ENCODE measurements at regions not wholly inside any gene's neighbourhood (a gene's known extent, or its start where the extent isn't known, plus 50 kb on each side); places are given as distances from the start of the nearest gene placed in this dataset.
"Not testable (repeated sequence)": the region's sequence is repeated elsewhere in the genome, so short reads cannot be mapped to it uniquely, and the experiment has no call there.

DNA sequence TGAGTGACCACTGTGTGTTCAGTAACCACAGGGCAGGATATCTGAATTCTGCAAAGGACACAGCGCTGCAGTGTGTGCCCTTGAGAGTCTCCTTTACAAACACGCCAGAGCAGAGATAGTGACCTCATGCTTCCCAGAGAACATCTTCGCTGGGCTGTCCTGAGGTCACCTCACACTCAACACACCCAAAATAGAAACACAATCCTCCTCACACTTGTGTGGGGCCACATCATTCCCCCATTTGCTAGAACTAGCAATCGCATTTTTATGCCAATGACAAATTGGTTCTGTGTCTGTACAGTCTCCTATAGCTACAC is 140.1 kb upstream of the NRIP1 start:
- DNase-seq: no peak

DNA sequence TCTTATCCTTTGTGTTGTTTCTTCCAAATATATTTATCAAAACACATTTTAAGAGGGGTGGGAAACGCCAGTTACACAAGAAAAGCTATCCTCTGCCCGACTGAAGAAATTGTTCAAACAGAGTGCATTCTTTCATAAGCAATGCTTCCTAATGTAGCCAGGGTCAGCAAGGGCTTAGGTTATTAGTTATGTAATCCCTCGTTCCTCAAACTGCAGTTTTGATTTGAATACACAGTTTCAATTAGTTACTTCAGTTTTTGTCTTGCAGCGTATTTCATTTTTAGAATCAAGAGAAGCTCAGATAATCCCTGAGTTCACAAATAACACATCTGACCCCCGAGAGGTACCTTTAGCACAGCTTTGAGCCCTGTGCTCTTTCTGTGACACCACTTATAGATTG is 141.7 kb upstream of the NRIP1 start:
- no peak for DNase-seq

DNA sequence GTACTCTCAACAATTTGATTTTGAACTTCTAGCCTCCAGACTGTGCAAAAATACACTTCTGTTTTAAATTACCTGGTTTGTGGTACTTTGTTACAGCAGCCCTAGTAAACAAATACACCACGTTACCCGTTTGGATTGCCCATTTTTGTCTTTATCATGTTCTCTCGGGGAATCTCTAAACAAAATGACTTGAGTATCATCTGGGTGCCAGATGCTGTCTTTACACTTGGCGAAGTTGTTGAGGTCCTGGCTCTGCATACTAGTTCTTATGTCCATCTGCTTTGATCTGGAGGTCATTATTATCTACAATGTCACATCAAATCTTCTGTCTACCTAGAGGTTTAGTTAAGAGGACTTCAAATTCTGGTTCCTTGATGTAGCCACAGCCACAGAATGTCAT is 142.4 kb upstream of the NRIP1 start:
- no peak for DNase-seq

DNA sequence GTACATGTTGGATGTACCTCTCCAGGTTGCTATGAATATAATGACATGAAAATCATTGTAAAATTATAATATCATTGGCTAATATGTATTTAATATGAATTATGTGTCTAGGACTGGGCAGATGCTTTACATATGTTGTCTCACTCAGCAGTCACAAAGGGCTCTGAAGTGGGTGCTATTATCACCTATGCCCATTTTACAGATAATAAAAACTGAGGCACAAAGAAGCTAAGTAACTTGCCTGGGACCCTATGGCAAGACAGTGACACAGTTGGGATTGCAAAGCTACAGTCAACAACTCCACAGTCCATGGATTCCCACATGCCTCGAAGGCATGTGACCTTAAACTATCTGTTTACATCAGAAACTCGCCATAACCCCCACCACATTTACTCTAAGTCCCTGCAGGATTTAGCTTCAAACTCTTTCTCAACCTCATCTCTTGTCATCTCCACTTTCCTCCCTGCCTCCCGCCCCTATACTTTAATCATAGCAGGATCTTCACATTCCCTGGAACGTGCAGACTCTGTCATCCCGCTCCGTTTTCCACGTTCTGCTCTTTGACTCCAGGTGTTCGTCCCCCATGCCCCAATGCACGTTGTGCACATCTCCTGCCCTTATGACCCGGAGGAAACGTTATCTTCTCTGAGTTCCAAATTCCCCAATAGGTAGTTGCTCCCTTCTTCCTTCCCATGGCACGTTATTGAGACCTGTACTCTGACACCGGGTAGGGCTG is 143.0 kb upstream of the NRIP1 start:
- DNase-seq: no peak

DNA sequence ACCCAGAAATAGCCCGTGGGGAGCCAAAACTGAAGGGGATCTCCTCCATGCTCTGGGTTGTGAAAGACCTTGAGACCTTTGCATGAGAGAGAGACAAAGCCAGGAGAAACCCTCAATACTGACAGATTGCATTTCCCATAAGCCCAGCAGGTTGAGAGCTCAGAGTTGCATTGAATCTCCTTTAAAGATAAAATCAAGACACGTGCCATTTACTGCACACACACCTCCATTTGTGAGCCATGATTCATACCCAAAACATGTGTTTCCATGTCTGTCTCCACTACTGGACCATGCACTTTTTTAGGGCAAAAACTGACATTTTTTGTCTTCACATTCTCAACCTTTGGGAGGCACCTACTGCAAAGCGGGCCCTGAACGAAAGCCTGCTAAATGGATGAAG is 144.0 kb upstream of the NRIP1 start:
- no peak for DNase-seq

DNA sequence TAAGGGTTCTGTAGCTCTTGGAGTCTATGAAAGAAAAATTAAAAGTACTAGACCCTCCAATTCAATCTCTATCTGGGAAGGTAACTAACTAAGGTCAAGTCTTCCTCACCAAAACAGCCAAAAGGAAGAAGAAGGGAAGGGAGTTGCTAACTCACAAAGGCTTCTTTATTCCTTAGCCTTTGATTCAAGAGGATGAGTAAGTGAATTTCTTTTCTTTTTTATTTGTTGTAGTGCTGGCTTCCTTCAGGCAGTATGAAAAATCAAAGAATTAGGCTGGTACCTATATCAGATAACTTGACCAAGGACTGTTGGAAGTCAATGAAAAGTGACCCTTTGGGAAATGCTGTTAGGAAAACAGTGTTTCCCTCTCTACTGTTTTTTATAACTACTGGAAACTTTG is 144.4 kb upstream of the NRIP1 start:
- DNase-seq: no peak

DNA sequence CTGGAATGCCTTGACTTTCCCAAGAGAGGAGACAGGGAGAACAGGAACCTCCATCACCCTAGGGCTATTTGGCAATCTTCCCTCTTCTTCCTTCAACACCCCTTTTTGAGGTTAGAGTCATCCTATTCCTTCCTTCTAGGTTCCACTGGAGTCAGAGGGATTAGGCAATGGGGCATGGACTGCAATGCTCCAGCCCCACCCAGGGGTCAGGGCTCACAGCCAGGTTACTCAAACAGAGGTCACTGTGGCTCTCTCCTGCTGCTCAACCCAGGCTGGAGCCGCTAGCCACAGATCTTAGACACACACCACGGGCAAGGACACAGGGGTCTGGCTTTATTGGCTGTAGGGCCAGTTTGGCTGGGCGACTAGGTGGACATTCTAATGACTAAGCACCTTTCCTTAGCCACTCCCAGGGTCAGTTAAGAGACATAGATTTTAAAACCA is 145.5 kb upstream of the NRIP1 start:
- DNase-seq: no peak

DNA sequence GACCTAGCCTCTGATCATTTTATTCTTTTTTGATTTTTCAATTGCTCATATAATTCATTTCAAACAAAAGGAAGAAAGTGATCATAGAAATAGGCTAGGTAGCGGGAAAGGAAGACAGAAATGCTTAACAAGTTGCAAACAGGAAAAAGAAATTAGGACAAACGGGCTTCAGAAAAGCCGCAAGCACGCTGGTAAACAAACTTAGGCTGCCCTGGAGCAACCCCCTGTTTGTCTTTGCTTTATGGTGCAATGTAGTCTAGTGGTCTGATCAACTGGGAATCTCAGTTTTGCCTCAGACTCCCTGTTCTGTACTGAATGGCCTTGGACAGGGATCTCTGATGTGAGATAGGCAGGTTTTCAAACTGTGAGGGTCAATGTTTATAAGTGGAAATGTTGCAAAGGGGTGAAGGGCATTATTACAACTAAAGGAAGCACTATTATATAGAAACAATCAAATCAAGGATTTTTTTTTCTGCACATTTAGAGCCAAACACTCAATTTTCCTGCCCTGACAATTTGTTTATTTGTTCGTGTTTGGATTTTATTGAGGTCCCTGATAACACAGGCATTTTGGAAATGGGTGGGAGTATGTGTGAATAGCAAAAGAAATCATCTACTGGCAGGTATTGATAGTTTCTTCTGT is 146.8 kb upstream of the NRIP1 start:
- DNase-seq: no peak

DNA sequence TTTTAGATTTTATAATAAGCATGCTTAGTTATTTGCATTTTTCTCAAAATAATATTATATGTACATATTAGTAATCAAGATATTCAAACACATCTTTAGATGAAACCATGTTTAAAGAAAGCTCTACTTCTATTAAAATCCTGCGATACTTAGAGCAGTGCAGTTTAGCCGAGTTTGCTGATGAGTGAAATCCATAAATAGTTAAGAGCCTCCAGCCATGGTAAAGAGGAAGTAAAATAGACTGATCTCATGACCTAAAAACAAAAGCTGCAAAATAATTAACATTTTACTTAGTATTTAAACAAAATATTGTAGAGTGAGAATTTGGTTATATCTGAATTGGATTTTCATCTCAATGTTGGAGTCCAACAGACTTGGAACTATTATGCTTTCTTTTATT is 147.4 kb upstream of the NRIP1 start:
- DNase-seq: no peak

DNA sequence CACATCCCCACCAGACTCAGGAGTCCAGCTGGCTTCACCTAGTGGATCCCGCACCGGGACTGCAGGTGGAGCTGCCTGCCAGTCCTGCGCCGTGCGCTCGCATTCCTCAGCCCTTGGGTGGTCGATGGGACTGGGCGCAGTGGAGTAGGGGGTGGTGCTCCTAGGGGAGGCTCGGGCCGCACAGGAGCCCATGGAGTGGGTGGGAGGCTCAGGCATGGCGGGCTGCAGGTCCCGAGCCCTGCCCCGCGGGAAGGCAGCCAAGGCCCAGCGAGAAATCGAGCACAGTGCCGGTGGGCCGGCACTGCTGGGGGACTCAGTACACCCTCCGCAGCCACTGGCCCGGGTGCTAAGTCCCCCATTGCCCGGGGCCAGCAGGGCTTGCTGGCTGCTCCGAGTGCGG is 153.7 kb upstream of the NRIP1 start:
- not testable (repeated sequence) for DNase-seq

DNA sequence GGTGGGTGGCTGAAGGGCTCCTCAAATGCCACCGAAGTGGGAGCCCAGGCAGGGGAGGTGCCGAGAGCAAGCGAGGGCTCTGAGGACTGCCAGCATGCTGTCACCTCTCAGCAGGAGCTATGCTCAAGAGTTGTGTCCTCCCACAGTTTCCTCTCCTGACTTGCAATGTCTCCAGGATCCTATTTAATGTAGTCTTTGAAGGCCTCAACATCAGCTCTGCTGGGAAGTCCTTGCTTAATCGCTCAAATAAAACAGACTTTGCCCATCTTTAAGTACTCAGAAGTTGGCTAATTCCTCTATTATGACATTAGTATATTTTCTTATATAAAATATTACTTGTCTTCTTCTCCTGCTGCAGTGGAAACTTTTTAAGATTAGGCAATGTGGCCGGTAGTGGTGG is 154.2 kb upstream of the NRIP1 start:
- DNase-seq: no peak

DNA sequence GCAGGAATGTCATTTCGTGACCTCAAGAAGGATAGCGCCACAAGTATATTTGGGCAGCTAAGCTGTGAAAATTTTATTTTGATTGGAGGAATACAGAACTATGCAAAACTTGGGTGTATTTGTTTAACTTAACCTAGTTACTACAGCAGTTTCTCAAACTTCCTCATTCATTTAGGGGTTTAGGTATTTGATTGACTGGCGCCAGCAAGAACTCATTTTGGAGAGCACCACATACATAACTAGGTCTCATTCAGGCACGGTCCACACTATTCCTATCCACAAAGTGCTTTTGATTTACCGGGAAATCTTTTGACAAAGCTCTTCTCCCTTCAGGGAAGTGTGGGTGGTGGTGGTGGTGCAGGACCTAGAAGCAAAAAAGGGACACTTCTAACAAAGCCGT is 155.1 kb upstream of the NRIP1 start:
- no peak for DNase-seq

DNA sequence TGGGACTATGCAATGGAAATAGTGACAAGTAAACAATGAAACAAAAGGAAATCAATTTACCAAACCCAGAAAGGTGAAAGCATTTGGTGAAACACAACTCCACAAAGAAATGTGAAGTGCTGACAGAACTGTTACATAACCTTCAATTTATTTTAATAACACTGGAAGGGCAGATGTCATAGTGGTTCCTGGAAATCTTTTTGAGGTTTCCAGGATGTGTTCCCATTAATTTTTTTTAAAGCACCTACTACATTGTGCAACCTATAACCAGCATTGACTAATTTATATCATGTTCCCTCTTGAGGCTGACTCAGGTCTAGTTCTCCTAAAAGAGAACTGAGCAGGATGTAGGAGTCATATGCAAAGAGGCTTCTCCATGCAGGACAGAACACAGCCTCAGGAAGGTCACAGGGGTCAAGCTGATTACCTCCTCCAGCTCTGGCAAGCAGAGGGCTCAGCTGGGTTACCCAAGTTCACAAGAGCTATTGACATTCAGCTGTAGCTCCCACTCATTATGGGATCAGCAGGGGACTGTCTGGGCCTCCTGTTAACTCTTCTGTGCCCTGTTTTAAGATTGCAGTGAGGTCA is 157.1 kb upstream of the NRIP1 start:
- DNase-seq: no peak

DNA sequence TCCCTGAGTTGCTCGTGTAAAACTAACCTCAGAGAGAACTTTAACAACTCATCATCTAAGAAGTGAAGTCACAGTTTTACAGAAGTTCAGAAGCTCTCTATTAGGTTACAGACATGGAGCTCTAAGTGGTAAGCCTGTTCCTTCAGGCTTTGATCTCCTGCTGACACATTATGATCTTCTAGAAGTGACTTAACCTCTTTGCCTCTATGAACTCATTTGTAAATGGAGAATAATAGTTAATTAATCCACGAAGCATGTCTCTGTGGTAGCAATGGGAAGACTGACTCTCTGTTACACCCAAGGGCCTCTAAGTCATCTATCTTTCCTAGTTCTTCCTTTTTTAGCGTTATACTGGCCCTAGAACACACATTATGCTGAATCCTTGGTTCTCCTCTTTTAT is 157.9 kb upstream of the NRIP1 start:
- no peak for DNase-seq

DNA sequence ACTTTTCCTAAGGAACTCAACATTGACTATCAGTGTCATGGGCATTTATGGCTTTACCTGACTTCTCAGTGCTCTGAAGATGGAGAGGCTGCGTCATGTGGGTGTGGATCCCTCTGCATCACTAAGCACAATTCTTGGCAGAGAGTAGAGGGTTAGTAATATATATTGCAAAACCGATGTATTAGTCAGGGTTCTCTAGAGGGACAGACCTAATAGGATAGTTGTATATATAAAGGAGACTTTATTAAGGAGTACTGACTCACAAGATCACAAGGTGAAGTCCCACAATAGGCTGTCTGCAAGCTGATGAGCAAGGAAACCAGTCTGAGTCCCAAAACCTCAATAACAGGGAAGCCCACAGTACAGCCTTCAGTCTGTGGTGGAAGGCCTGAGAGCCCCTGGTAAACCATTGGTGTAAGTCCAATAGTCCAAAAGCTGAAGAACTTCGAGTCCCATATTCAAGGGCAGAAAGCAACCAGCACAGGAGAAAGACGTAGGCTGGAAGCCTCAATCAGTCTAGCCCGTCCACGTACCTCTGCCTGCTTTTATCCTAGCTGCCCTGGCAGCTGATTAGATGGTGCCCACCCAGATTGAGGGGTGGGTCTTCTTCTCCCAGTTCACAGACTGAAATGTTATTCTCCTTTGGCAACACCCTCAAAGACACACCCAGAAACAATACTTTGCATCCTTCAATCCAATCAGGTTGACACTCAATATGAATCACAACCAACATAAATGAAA is 159.7 kb upstream of the NRIP1 start:
- DNase-seq: no peak

DNA sequence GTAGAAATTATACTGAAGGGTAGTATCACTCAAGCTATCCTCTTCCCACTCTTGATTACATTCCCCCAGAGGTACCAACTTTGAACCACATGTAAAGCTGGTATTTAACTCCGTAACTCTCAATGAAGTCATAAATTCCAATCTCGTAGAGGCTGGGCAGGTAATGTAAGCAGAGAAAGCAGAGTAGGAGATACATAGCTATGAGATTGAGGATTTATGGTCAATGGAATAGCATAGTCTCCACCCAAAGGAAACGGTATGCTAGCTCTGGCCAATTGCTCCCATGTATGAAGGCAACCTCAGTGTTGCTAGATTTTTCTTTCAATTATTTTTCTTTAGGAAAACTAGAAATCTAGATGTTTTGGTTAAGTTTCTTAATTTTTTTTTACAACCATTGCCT is 163.1 kb upstream of the NRIP1 start:
- DNase-seq: no peak

DNA sequence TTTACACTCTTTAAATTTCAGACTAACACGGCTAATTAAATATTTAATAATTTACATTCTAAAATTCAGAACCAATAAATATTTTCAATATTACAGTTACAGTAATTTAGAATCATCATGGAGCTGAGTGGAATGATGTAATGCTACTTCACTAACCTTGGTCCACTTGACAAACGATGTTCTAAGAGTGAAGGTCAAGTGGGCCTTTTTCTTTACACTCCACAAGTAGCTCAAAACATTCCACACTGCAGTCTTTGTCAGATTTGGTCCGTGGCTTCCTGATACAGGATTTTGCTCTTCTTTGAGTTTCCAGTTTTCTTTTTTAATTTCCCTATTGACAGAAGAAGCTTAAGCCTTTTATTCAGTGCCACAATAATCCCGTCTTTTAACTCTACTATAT is 164.6 kb upstream of the NRIP1 start:
- no peak for DNase-seq

DNA sequence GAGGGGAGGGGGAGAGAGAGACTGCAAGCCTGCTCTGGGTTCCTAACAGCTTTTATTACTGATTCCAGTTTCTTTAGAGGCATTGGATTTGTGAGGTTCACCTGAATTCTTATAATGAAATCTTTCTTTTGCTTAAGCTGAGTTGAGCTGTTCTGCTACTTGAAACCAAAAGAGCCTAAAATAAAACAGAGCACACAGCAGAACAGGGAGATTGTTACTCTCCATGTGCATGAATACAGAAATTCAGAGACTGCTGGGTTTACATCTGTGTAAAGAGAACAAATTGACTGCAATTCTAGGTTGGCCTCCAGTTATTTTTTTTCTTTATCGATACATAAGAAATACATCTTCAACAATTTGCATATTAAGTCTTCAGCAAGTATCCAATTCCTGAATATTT is 168.8 kb upstream of the NRIP1 start:
- DNase-seq: no peak

DNA sequence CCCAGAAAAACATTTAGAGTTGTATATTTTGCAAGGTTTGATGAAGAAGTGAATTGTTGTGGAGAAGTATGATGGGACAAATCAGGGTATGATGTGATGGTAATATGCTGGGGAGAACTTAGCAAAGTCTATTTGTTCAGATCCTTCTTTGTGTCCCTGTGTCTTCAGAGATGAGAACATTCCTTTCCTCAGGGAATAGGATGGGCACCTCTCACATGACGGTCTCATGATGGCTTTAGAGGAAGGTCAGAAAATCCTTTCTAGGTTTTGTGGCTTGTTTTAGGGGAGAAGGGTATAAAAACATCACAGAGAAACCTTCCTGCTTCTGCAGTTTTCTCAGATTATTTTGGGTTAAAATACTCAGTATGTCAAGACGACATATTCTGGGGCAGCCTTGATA is 171.3 kb upstream of the NRIP1 start:
- no peak for DNase-seq

DNA sequence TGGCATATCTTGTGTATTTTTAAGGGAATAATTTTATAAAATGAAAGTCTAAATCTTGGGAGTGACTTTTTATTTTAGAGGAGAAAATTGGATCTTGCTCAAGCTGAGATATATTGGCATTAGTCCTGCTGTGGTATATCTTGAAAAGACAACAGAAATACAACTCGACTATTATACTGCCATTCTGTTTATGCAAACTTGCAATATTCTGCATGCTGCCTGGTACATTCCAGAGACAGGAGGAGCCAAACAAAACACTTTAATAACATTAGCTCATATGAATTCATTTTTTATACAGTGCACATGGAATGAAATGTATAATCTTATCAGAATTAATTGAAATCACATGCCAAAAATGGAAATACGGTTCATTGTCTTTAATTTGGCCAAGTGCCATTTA is 176.0 kb upstream of the NRIP1 start:
- no peak for DNase-seq

DNA sequence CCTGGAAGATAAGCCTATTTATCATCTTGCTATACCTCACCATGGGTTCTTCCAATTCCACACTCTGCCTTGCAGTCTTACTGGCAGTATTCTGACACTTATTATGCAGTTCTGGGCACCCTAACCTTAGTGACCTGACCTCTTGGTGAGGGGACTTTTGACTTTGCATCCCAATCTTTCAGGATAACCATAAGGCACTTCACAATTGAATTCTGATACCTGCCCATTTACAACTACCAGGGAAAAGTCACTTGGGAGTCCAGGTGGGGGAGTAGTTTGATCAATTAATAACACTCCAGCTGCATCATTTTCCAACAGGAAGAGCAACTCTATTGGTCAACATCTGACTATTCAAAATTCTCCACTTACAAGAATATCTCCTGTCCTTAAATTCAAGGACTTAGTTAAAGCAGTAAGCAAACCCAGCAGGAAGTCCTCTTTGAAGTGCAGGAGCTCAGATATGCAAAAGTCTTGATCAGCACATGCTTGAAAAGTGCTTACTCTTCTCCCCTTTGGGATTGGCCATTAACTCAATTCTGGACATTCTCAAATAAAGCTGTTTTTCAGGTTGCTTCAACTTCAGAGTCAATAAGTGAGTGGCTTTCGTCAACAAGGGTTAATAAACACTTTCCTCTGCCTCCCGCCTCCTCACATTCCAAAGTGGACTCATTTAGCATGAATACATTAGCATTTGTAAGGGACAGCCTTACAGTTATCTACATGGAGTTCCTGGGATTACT is 177.4 kb upstream of the NRIP1 start:
- no peak for DNase-seq

DNA sequence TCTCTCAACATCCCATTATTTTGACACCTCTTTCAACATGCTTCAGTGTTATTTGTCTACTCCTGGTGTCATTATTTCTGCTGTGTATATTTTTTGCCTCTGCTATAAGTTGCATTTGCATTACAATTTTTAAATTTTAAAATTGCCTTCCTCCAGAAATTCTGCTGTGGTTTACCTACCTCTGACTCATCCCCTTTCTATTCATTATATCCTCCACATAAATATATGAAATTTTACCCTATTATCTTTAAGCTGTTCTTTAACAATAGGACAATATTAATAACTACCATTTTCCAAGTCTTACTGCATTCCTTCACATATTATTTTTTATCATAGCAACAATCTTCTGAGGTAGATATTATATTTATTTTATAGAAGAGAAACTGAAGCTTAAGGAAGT is 178.1 kb upstream of the NRIP1 start:
- DNase-seq: no peak

DNA sequence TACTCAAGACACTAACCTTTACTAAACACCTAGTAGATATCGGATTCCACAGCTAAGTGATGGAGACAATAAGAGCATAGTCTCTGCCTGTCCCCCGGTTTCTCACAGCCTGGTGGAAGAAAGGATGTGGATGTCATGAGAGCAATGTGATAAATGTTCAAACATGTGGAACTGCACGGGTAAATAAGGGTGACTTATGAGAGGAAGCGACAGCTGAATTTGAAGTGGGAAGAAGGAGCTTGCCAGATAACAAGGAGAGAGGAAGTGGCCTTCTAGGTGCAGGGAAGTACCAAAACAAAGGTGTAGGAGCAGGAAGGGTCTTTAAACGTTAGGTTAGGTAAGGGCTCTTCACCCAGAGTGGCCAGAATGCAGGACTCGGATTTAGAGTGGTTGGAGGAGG is 178.6 kb upstream of the NRIP1 start:
- no peak for DNase-seq
